ENCODE measurements at regions not wholly inside any gene's neighbourhood (a gene's known extent, or its start where the extent isn't known, plus 50 kb on each side); places are given as distances from the start of the nearest gene placed in this dataset.
"Not testable (repeated sequence)": the region's sequence is repeated elsewhere in the genome, so short reads cannot be mapped to it uniquely, and the experiment has no call there.

- Mint-ChIP-seq H3K4me3 (no peak overlapping the region), H3K27ac (no peak overlapping the region), H3K9me3 (peaks cover 61% of the 10 kb centered on the region), H3K4me1 (no peaks in the 10 kb centered on the region), H3K36me3 (ENCODE audit: low read depth) (peaks cover 4% of the 10 kb centered on the region), H3K27me3 (ENCODE audit: low read depth) (no peaks in the 10 kb centered on the region)
- TF ChIP-seq, protein P1, sequence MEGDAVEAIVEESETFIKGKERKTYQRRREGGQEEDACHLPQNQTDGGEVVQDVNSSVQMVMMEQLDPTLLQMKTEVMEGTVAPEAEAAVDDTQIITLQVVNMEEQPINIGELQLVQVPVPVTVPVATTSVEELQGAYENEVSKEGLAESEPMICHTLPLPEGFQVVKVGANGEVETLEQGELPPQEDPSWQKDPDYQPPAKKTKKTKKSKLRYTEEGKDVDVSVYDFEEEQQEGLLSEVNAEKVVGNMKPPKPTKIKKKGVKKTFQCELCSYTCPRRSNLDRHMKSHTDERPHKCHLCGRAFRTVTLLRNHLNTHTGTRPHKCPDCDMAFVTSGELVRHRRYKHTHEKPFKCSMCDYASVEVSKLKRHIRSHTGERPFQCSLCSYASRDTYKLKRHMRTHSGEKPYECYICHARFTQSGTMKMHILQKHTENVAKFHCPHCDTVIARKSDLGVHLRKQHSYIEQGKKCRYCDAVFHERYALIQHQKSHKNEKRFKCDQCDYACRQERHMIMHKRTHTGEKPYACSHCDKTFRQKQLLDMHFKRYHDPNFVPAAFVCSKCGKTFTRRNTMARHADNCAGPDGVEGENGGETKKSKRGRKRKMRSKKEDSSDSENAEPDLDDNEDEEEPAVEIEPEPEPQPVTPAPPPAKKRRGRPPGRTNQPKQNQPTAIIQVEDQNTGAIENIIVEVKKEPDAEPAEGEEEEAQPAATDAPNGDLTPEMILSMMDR (IDR thresholded peaks at IDR 0.05; ENCODE audit: unreplicated experiment in 3 of 3), result no peak
Measured at GRCh38 chr12:61290473-61290872, 969.7 kb upstream of the USP15 start.

DNA sequence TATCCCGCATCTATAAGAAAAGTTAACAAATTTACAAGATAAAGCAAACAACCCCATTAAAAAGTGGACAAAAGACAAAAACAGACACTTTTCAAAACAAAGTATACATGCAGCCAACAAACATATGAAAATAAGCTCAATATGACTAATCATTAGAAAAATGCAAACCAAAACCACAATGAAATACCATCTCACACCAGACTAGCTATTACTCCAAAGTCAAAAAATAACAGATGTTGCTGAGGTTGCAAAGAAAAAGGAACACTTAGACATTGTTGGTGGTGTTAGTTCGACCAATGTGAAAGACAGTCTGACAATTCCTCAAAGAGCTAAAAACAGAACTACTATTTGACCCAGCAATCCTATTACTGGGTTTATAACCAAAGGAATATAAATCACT is 968.6 kb upstream of the USP15 start:
- Mint-ChIP-seq H3K4me1 (no peaks in the 10 kb centered on the region), H3K4me3 (no peak overlapping the region), H3K36me3 (ENCODE audit: low read depth) (peaks cover 4% of the 10 kb centered on the region), H3K27me3 (ENCODE audit: low read depth) (no peaks in the 10 kb centered on the region), H3K9me3 (peaks cover 55% of the 10 kb centered on the region), H3K27ac (no peak overlapping the region)
- TF ChIP-seq, protein P1 (IDR thresholded peaks at IDR 0.05; ENCODE audit: unreplicated experiment in 3 of 3), result no peak

GRCh38 chr12:61294011-61294410 is 966.2 kb upstream of the USP15 start:
- H3K27me3 Mint-ChIP-seq (ENCODE audit: low read depth); H3K36me3 Mint-ChIP-seq (ENCODE audit: low read depth); H3K4me3 Mint-ChIP-seq; H3K4me1 Mint-ChIP-seq; H3K27ac Mint-ChIP-seq: not testable (repeated sequence)
- peaks cover 37% of the 10 kb centered on the region for H3K9me3 Mint-ChIP-seq

DNA sequence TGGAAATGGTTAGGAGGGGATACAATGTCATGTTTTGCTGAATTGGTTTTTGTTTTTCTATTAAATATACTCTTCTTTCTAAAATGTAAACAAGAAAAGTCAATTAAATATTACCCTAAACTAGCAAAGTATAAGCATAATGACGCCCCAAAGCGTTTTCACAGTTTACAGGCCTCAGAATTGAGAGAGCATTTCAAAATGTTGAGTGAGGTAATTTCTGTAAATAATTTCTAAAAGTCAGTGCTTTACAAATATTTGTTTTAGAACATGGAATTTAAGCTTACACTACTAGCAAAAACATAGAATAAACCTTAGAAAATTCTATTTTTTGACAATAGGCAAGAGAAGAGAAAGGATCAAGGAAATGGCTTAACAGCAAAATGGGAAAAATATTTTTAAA is 958.4 kb upstream of the USP15 start:
- Mint-ChIP-seq H3K9me3 (no peaks in the 10 kb centered on the region), H3K4me3 (no peak overlapping the region), H3K4me1 (no peaks in the 10 kb centered on the region), H3K36me3 (ENCODE audit: low read depth) (no peaks in the 10 kb centered on the region), H3K27ac (no peak overlapping the region), H3K27me3 (ENCODE audit: low read depth) (no peaks in the 10 kb centered on the region)
- TF ChIP-seq, protein P1 (IDR thresholded peaks at IDR 0.05; ENCODE audit: unreplicated experiment in 3 of 3), result no peak

DNA sequence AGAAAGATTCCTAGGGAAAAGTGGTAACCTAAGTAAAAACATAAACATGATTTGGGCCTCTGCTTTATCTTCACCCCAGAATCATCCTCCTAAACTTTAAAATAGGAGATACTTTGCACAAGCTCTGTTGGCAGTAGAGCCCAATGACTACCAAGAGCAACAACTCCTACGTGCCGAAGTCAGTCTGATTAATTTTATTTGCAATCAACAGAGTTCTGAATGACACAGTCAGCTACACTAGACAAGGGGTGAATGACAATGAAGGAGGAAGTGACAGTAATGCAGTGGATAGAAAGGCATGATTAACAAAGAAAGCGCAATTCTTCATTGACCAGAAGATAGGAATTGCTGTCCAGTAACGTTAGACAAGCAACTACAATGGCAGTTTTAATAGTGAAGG is 957.9 kb upstream of the USP15 start:
- H3K4me3 Mint-ChIP-seq, result no peak overlapping the region
- no peak overlapping the region for H3K27ac Mint-ChIP-seq
- H3K36me3 Mint-ChIP-seq (ENCODE audit: low read depth), result no peaks in the 10 kb centered on the region
- H3K4me1 Mint-ChIP-seq, result no peaks in the 10 kb centered on the region
- H3K9me3 Mint-ChIP-seq, result no peaks in the 10 kb centered on the region
- TF ChIP-seq, protein P1 (IDR thresholded peaks at IDR 0.05; ENCODE audit: unreplicated experiment in 3 of 3), result no peak
- H3K27me3 Mint-ChIP-seq (ENCODE audit: low read depth), result no peaks in the 10 kb centered on the region

DNA sequence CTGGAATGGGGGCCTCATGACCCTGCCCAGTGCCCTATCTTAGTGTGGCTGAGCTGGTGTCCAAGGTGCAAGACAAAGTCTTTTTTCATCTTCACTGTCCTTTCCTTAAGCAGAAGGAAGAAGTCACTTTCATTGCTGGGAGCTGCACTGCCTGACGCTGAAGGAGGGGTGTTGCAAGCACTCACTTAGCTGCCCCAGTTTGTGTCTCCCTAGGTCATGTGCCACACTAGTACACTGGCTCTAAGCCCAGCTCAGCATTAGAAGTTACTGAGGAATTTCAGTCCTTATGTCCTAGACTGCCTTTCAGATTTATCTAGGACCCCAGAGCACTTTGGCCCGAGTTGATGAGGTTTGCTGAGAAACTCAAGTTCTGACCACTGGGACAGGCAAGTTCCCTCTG is 952.0 kb upstream of the USP15 start:
- H3K4me3 Mint-ChIP-seq, result no peak overlapping the region
- H3K27ac Mint-ChIP-seq, result no peak overlapping the region
- no peaks in the 10 kb centered on the region for H3K4me1 Mint-ChIP-seq
- no peaks in the 10 kb centered on the region for H3K9me3 Mint-ChIP-seq
- no peaks in the 10 kb centered on the region for H3K36me3 Mint-ChIP-seq (ENCODE audit: low read depth)
- TF ChIP-seq, protein P1 (IDR thresholded peaks at IDR 0.05; ENCODE audit: unreplicated experiment in 3 of 3), result no peak
- peaks cover 3% of the 10 kb centered on the region for H3K27me3 Mint-ChIP-seq (ENCODE audit: low read depth)

Measured in nephron (organoid).